ENCODE measurements at regions not wholly inside any gene's neighbourhood (a gene's known extent, or its start where the extent isn't known, plus 50 kb on each side); places are given as distances from the start of the nearest gene placed in this dataset.
"Not testable (repeated sequence)": the region's sequence is repeated elsewhere in the genome, so short reads cannot be mapped to it uniquely, and the experiment has no call there.

DNA sequence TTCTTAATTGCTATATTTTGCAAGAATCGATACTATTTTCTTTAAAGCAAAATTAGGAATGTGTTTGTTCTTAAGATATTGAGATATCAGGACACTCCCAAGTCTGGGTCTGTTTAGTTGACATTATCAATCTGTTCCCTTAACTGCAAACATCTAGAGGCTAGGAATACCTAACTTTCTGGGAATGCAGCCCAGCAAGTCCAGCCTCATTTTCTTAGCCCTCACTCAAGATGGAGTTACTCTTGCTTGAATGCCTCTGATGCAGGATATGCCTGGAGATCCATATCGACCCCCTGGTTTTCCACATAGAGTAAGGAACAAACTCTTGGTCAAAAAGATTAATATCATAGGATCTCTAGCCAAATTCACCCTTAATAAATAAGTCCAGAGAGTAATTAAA is 305.3 kb upstream of the COBL start:
- no peak overlapping the region for H3K4me3 Mint-ChIP-seq
- peaks cover 1% of the 10 kb centered on the region for H3K36me3 Mint-ChIP-seq
- no peaks in the 10 kb centered on the region for H3K4me1 Mint-ChIP-seq
- H3K27ac Mint-ChIP-seq, result no peak overlapping the region
- no peaks in the 10 kb centered on the region for H3K27me3 Mint-ChIP-seq
- peaks cover 10% of the 10 kb centered on the region for H3K9me3 Mint-ChIP-seq

DNA sequence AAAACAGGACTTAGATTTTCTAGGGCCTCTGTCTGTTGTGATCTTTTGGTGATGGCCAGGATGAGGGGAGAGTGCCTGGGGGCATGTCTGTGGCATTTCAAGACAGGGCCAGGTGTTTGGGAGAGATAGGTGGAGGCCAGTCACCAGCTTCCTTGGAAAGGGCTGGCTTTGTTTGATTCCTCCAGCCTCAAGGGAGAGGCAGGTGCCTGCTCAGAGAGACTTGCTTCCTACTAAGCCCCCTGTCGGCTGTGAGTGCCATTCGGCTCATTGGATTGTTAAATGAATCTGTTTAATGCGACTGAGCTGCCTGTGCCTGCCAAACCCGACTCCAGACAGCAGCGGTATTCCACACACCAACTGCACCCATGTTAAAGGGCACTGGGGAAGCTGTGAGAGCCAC is 304.1 kb upstream of the COBL start:
- Mint-ChIP-seq H3K27ac (no peak overlapping the region), H3K27me3 (no peaks in the 10 kb centered on the region), H3K4me3 (no peak overlapping the region), H3K9me3 (peaks cover 10% of the 10 kb centered on the region), H3K36me3 (peaks cover 1% of the 10 kb centered on the region), H3K4me1 (no peaks in the 10 kb centered on the region)

DNA sequence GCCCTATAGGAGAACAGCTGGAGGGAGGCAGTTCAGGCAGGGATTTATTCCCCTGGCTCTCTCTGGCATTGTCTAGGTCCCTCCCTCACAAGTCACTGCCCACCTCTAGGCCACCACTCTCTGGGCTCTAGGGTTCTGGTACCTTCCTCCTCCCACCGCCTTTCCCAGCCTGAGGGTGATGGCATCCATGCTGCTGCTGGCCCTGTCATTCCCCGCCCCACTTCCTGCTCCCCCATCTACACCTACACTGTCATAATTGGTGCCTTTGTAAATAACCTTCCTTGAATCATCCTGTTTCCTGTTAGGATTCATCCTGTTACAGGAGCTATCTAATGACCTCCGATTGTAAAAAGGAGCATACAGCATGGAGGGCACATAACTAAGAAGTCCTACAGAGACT is 303.3 kb upstream of the COBL start:
- no peak overlapping the region for H3K4me3 Mint-ChIP-seq
- peaks cover 1% of the 10 kb centered on the region for H3K36me3 Mint-ChIP-seq
- no peaks in the 10 kb centered on the region for H3K4me1 Mint-ChIP-seq
- H3K9me3 Mint-ChIP-seq, result peaks cover 10% of the 10 kb centered on the region
- H3K27me3 Mint-ChIP-seq, result no peaks in the 10 kb centered on the region
- H3K27ac Mint-ChIP-seq, result no peak overlapping the region

DNA sequence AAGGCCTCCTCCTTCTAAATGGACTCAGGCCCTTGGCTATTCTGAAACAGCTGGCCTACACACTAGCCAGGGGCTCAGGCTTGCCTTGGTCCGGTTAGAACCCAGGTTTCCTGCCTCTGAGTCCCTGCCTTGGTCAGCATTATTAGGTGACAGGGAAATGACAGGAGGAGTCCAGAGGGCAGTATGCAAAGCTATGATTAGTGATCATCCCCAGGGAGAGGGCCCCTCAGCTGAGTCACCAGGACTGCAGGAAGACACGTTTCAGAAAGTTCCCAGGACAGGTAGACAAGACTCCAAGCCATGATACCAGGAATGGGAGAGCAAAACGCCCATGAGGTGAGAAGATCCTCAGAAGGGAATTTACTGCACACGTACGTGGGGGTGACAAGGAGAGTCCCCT is 301.1 kb upstream of the COBL start:
- no peaks in the 10 kb centered on the region for H3K4me1 Mint-ChIP-seq
- H3K9me3 Mint-ChIP-seq, result no peaks in the 10 kb centered on the region
- H3K27me3 Mint-ChIP-seq, result no peaks in the 10 kb centered on the region
- no peak overlapping the region for H3K4me3 Mint-ChIP-seq
- no peaks in the 10 kb centered on the region for H3K36me3 Mint-ChIP-seq
- H3K27ac Mint-ChIP-seq, result no peak overlapping the region

DNA sequence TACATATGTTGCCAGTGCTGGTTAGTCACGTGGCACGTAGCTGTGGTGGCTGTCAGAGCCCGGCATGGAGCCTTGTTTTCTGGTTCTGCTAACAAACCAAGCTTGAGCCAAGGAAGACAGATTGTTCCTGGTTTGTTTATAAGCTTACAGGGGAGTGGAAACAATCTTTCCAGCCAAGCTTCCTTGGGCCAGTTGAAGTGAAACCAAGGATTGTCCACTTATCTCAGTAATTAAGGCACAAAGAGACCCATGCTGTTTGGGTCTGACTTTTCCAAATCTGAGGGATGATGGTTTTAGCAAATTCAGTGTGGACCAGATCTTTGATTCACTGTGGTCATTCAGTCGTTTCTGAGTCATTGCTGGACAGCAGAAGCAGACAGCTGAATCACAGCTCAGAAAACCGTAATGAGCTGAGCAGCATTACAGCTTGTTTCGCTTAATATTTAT is 297.3 kb upstream of the COBL start:
- Mint-ChIP-seq H3K4me1 (no peaks in the 10 kb centered on the region), H3K9me3 (no peaks in the 10 kb centered on the region), H3K36me3 (no peaks in the 10 kb centered on the region), H3K27me3 (no peaks in the 10 kb centered on the region), H3K4me3 (no peak overlapping the region), H3K27ac (no peak overlapping the region)

DNA sequence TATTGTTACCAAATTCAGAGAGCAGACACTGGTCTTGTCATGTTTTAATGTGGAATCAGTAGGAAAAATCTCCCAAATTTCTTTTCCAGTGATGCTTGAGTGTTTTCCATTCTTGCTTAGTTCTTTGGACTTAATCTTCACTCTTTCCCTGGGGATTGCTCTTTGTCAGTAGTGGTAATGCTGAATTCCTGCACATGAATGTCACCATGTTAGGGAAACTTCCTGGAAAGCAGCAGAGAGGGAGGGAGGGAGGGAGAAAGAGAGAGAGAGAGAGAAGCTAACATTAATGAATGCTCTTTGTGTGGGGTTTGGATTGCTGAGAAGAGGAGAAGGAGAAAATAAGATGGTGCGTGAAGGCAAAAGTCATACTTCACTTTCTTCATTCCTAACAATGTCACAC is 295.3 kb upstream of the COBL start:
- H3K27me3 Mint-ChIP-seq, result no peaks in the 10 kb centered on the region
- no peak overlapping the region for H3K27ac Mint-ChIP-seq

DNA sequence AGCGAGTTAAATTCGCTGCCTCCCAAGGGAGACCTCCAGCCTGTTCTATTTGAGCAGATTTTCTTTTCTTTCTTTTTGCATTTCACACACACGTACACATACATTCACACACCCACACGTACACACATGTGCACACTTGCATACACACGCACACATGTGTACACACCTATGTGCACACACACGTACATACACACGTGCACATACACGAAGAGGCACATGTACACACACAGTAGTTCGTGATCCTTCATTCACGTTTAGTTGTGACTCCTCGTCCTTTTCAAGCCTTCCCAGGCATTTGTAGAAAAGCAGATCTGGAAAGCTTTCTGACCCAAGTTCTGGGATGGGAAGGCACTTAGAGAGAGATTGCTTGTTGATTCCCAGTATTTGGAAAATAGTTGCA is 290.8 kb upstream of the COBL start:
- Mint-ChIP-seq H3K36me3 (no peaks in the 10 kb centered on the region), H3K4me1 (no peaks in the 10 kb centered on the region), H3K4me3 (no peak overlapping the region), H3K27me3 (no peaks in the 10 kb centered on the region), H3K9me3 (peaks cover 13% of the 10 kb centered on the region), H3K27ac (no peak overlapping the region)

More for the DNA sequence above, 295.3 kb upstream of the COBL start:
- H3K9me3 Mint-ChIP-seq, result peaks cover 6% of the 10 kb centered on the region
- H3K4me3 Mint-ChIP-seq, result no peak overlapping the region
- H3K36me3 Mint-ChIP-seq, result no peaks in the 10 kb centered on the region
- no peaks in the 10 kb centered on the region for H3K4me1 Mint-ChIP-seq

DNA sequence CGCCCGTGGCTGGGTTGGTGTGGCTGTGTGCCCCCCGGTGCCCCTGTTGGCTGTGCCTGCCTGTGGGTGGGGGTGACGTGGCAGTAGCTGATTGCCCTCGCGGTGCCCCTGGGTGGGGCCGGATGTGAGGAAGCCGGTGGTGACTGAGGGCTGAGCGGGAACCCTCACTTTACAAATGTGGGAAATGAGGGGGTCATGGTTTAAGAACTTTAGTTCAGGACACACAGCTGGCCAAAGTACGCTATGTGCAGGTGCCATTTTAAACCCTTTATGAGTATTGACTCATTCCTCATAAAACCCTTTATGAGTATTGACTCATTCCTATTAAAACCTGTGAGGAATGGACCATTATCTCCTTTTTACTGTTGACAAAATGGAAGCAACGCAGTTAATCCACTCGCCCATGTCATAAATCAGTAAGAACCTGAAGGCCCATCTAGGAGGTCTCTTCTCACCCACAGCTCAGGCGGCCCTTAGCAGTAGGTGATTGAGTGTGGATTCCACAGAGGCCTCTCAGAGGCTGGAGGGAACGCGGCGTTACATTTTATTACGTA is 290.1 kb upstream of the COBL start:
- Mint-ChIP-seq H3K4me3 (no peak overlapping the region), H3K4me1 (no peaks in the 10 kb centered on the region), H3K9me3 (peaks cover 13% of the 10 kb centered on the region), H3K27ac (no peak overlapping the region), H3K27me3 (no peaks in the 10 kb centered on the region), H3K36me3 (no peaks in the 10 kb centered on the region)

DNA sequence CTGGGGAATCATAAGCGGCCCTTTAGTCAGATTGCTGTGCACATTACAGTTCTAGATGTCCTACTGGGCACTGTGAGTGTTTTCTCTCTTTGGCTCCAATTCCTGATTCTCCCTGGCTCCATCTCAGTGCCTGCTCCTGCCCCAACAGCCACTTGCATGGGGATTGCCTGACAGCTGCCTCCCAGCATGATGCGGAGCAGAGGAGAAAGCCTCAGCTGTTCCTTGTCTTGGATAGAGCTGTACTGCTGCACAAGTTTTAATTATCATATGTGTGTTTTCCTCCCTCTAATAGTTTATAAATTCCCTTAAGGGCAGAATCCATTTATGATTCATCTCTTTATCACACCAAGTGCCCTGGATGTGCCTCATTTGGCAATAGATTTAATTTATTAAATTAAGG is 285.8 kb upstream of the COBL start:
- no peaks in the 10 kb centered on the region for H3K36me3 Mint-ChIP-seq

DNA sequence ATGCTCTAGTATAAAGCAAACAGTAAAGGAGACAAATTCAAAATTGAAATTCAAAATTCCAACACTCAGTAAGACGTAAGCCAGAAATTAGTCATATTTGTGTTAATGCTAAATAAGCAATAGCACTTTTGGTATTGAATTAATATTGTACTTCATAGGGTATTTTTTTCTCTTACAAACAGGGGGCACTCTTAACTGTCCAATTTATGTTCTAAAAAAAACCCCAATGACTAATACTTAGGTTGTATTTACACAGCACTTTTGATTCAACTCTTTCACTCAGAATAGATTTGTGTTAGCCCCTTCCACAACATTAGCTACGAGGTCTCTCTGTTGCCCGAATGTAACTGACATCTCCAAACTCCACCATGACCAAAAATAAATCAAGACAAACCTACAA is 284.9 kb upstream of the COBL start:
- no peaks in the 10 kb centered on the region for H3K27me3 Mint-ChIP-seq
- H3K4me1 Mint-ChIP-seq, result no peaks in the 10 kb centered on the region
- H3K9me3 Mint-ChIP-seq, result peaks cover 12% of the 10 kb centered on the region

More for the DNA sequence above, 285.8 kb upstream of the COBL start:
- Mint-ChIP-seq H3K27ac (no peak overlapping the region), H3K4me3 (no peak overlapping the region), H3K27me3 (no peaks in the 10 kb centered on the region), H3K4me1 (no peaks in the 10 kb centered on the region), H3K9me3 (peaks cover 15% of the 10 kb centered on the region)

DNA sequence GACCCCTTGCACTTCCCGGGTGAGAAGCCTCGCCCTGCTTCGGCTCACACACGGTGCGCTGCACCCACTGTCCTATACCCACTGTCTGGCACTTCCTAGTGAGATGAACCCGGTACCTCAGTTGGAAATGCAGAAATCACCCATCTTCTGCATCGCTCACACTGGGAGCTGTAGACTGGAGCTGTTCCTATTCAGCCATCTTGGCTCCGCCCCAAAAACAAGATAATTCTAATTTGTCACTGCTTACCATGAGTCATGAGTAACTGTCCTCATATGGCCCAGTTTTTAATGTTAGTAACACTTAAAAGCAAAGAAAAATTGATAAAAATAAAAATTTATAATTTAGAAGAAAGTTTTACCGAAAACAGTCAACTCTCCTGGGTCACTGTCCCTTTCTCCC is 283.3 kb upstream of the COBL start:
- not testable (repeated sequence) for H3K27me3 Mint-ChIP-seq, H3K27ac Mint-ChIP-seq, H3K36me3 Mint-ChIP-seq, H3K9me3 Mint-ChIP-seq, H3K4me1 Mint-ChIP-seq, H3K4me3 Mint-ChIP-seq

More for the DNA sequence above, 284.9 kb upstream of the COBL start:
- H3K36me3 Mint-ChIP-seq, result no peaks in the 10 kb centered on the region
- no peak overlapping the region for H3K27ac Mint-ChIP-seq
- H3K4me3 Mint-ChIP-seq, result no peak overlapping the region

DNA sequence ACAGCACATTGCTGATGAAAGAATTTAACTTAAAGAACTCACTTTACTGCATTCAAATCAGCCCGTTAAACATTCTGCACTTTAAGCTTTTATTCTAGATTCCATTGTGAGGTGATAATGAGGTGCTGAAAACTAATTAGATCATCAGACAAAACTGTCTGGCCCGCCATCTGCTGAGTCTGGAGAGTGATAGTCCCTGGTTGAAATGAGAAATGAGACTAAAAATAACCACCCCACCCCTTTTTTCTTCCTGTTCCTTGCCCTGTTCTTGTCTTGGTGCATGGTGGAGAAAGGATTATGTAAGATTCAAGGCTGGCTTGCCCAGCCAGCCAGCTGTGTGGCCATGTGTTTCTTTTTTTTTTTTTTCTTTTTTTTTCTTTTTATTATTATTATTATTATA is 277.0 kb upstream of the COBL start:
- Mint-ChIP-seq H3K27ac (no peak overlapping the region), H3K4me1 (no peaks in the 10 kb centered on the region), H3K9me3 (peaks cover 2% of the 10 kb centered on the region), H3K36me3 (no peaks in the 10 kb centered on the region), H3K4me3 (no peak overlapping the region), H3K27me3 (no peaks in the 10 kb centered on the region)

DNA sequence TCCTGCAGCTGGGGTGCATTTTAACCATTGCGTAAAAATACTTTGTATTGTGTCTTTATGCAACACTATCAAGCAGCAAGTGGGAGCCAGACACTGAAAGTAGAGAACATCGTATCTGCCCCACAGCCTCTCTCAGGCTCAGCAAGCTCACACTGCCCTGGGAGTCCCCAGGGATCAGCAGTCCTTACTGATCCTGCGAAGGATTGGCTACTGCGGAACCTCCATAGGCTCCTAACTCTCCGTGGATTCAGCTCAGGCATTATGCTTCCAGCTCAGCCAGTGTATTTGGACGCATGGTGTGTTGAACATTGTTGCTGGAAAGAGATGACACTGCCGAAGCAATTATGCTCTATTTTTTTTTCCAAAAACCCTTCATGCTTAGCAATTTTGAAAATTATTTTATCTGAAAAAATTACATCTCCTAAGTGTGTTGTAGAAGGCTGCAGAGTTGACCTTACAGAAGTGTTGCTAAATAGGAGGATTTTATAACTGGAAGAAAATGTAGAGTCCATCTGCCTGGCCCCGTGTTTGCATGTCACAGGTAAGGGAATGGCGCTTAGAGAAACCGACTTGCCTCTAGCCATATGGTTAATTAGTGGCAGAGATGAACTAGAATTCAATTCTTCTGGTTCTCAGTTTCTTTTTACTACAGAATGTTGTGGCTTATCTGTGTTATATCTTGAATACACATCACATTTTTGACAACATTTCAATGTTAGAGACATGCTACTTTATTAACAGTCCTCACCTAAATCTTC is 276.4 kb upstream of the COBL start:
- H3K27ac Mint-ChIP-seq, result no peak overlapping the region
- no peaks in the 10 kb centered on the region for H3K4me1 Mint-ChIP-seq
- H3K36me3 Mint-ChIP-seq, result no peaks in the 10 kb centered on the region
- no peak overlapping the region for H3K4me3 Mint-ChIP-seq
- H3K27me3 Mint-ChIP-seq, result no peaks in the 10 kb centered on the region
- no peaks in the 10 kb centered on the region for H3K9me3 Mint-ChIP-seq

DNA sequence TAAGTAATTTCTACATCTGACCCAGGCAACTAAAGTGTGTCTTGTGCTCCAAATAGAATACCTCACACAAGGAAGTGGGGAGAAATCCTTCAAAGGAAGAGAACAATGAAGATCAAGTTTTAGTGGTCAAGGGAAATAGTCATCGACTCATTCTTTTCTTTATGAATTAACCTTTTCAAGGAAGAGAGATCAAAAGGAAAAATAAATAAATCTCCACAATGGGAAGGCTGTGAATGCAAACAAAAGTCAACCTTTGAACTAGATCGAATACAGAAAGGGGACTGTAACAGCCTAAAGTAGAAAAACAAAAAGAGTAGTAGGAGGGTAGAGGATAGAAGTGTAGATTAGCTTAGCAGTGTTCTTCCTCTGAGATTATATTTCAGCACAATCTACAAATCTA is 274.6 kb upstream of the COBL start:
- Mint-ChIP-seq H3K9me3 (no peaks in the 10 kb centered on the region), H3K27me3 (no peaks in the 10 kb centered on the region), H3K4me1 (no peaks in the 10 kb centered on the region), H3K4me3 (no peak overlapping the region), H3K36me3 (no peaks in the 10 kb centered on the region), H3K27ac (no peak overlapping the region)

DNA sequence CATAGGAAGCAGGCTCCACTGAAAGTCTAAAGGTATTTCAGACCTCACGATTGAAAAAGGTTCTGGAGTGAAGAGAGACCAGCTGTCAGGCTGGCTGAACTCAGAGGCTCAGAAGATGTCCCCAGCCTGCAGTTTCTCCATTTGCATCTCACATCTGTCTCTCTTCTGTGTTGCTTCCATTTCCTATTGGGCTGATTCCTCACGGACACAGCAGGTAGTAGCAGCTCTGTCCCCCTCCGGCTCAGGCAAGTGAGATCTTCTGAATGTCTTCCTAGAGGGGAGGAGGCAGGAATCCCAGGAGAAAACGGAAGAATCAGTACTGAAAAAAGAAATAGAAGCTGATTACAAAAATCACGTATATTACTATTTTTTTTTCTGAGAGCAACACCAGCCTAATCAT is 274.1 kb upstream of the COBL start:
- Mint-ChIP-seq H3K27ac (no peak overlapping the region), H3K9me3 (no peaks in the 10 kb centered on the region), H3K4me1 (no peaks in the 10 kb centered on the region), H3K27me3 (no peaks in the 10 kb centered on the region), H3K4me3 (no peak overlapping the region), H3K36me3 (no peaks in the 10 kb centered on the region)

DNA sequence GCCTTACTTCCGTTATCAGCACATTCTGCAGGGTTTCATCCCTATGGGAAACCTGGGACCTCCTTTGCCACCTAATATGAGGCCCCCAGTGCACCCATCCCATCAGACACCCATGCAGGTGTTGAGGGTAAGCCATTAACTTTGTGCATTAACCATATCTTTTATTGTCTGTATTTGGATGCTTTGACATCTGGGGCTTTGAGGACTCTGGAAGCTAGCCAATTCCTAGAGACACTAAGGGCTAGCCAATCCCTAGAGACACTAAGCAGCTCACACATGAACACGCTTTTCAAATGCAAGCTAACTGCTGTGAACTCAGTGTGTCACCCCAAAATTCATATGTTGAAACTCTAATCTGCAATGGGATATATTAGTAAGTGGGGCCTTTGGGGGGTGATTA is 272.5 kb upstream of the COBL start:
- no peaks in the 10 kb centered on the region for H3K9me3 Mint-ChIP-seq
- no peak overlapping the region for H3K4me3 Mint-ChIP-seq
- no peaks in the 10 kb centered on the region for H3K4me1 Mint-ChIP-seq
- H3K27me3 Mint-ChIP-seq, result no peaks in the 10 kb centered on the region
- H3K27ac Mint-ChIP-seq, result no peak overlapping the region
- no peaks in the 10 kb centered on the region for H3K36me3 Mint-ChIP-seq

DNA sequence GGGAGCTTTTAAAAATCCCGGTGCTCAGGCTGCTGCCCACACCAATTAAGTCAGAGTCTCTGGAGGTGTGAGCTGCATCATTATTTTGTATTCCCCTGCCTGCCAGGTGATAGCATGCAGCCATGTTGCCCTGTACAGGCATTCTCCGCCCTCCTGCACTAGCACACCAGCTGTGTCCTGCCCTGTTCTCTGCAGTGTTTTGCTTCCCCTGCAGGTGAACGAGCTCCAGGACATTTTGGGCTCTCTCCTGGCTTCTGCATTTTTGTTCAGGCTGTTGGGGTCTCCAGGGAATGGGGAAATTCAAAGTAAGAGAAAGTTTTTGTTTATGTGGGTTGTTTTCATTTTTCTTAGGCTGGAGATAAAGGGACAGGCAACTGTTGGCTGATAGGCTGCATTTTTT is 271.0 kb upstream of the COBL start:
- H3K36me3 Mint-ChIP-seq, result no peaks in the 10 kb centered on the region
- no peak overlapping the region for H3K4me3 Mint-ChIP-seq
- no peaks in the 10 kb centered on the region for H3K9me3 Mint-ChIP-seq
- H3K27me3 Mint-ChIP-seq, result no peaks in the 10 kb centered on the region
- H3K4me1 Mint-ChIP-seq, result no peaks in the 10 kb centered on the region
- no peak overlapping the region for H3K27ac Mint-ChIP-seq
